GM23338 (cell line): ENCODE measurements at regions not wholly inside any gene's neighbourhood (a gene's known extent, or its start where the extent isn't known, plus 50 kb on each side); places are given as distances from the start of the nearest gene placed in this dataset.

Source experiments
- CTCF ChIP-seq, 2 experiments: fragments of 200-600 bp in 1 of 2; sonication (generic) in 1 of 2; conservative IDR thresholded peaks; 2 replicates each; pipeline versions ENCODE4 v1.5.1 to v1.6.1; 2016 to 2017; ENCODE audit warnings: antibody characterized with exemption in 2 of 2, low read depth in 2 of 2, mild to moderate bottlenecking in 2 of 2, moderate library complexity in 1 of 2
- EZH2phosphoT487 ChIP-seq: fragments of 200-600 bp; sonication (generic); IDR thresholded peaks from one replicate; pipeline ENCODE4 v1.8.1; 2018; ENCODE audit warnings: antibody characterized with exemption; ENCODE audit not compliant: unreplicated experiment
- POLR2AphosphoS5 ChIP-seq: IDR thresholded peaks from 2 replicates; pipeline ENCODE4 v1.6.1; 2016; ENCODE audit warnings: antibody characterized with exemption, low read depth

DNA sequence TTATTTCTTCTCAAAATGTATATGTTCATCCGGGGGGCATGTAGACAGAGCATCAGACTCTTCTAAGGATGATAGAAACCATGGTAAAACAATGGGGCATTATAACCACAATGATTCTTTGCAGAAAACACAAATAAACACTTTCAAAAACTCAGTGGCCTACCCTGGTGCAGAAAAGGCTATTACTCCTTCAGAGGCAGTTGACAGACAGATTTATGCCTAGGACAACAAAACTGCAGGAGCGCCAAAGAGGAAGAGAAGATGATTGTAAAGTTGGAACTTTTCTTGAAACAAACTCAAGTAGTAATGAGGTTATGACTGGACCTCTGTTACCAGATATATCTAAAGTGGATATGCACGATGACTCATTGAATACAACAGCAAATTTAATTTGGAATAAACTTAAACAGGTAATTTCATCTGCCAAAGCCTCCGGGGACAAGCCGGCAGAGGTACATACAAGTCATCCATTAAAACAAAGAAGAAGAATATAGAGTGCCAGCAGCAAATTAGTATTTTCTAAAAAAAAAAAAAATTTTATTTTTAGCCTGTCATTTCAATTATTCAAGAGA is 1068.4 kb upstream of the INTU start:
- TF ChIP-seq POLR2AphosphoS5: no peak
- TF ChIP-seq EZH2phosphoT487: no peak
- TF ChIP-seq CTCF (conservative IDR thresholded peaks at IDR 0.05; ENCODE audit: low read depth in 2 of 2): no peak
